Activated naive CD4-positive, alpha-beta T cell treated with anti-CD3 and anti-CD28 coated beads, Interleukin-2, amount 10 ng/mL, durations not matched to agents 7 days and 5 days (primary cell): ENCODE measurements at regions not wholly inside any gene's neighbourhood (a gene's known extent, or its start where the extent isn't known, plus 50 kb on each side); places are given as distances from the start of the nearest gene placed in this dataset.

ENCODE experiments used
- CTCF ChIA-PET: fragments of 350-600 bp; sonication (Branson Sonifier 250); formaldehyde crosslinking; loops from one replicate; lab custom pipeline; 2021; ENCODE audit warnings: antibody characterized with exemption; lab: Charles Lee
- DNase-seq: peaks from one replicate; pipeline ENCODE4 v3.0.0-alpha.2; 2020
- H3K27ac Mint-ChIP-seq: one replicate; pipeline ENCODE4 v1.8.0; 2021; ENCODE audit warnings: mild to moderate bottlenecking, moderate library complexity, mixed read lengths
- H3K27me3 Mint-ChIP-seq: one replicate; pipeline ENCODE4 v1.8.0; 2021; ENCODE audit warnings: mild to moderate bottlenecking, mixed read lengths
- H3K36me3 Mint-ChIP-seq: one replicate; pipeline ENCODE4 v1.8.0; 2021; ENCODE audit warnings: mixed read lengths
- H3K4me1 Mint-ChIP-seq: one replicate; pipeline ENCODE4 v1.8.0; 2021; ENCODE audit warnings: mixed read lengths
- H3K4me3 Mint-ChIP-seq: one replicate; pipeline ENCODE4 v1.8.0; 2021; ENCODE audit warnings: mild to moderate bottlenecking, moderate library complexity, mixed read lengths
- H3K9me3 Mint-ChIP-seq: one replicate; pipeline ENCODE4 v1.8.0; 2021; ENCODE audit warnings: mixed read lengths

- no peak overlapping the region for H3K4me3 Mint-ChIP-seq
- H3K27ac Mint-ChIP-seq, result no peak overlapping the region
- CTCF ChIA-PET, result no interaction called here
- H3K36me3 Mint-ChIP-seq, result no peaks in the 10 kb centered on the region
- H3K9me3 Mint-ChIP-seq, result peaks cover 8% of the 10 kb centered on the region
- no peaks in the 10 kb centered on the region for H3K27me3 Mint-ChIP-seq
- no peaks in the 10 kb centered on the region for H3K4me1 Mint-ChIP-seq
- no peak for DNase-seq
These were observed 629.1 kb downstream of the TBL1XR1 start for GRCh38 chr3:176568189-176568588.

- no peaks in the 10 kb centered on the region for H3K27me3 Mint-ChIP-seq
- no peaks in the 10 kb centered on the region for H3K36me3 Mint-ChIP-seq
- no peak overlapping the region for H3K4me3 Mint-ChIP-seq
- CTCF ChIA-PET, result no interaction called here
- no peak for DNase-seq
- no peaks in the 10 kb centered on the region for H3K4me1 Mint-ChIP-seq
- no peak overlapping the region for H3K27ac Mint-ChIP-seq
- H3K9me3 Mint-ChIP-seq, result peaks cover 6% of the 10 kb centered on the region
These were observed 630.5 kb downstream of the TBL1XR1 start for GRCh38 chr3:176566757-176567156.

- Mint-ChIP-seq H3K36me3 (no peaks in the 10 kb centered on the region), H3K4me1 (no peaks in the 10 kb centered on the region), H3K9me3 (peaks cover 6% of the 10 kb centered on the region), H3K27me3 (no peaks in the 10 kb centered on the region), H3K4me3 (no peak overlapping the region), H3K27ac (no peak overlapping the region)
- no peak for DNase-seq
- CTCF ChIA-PET, result no interaction called here
These were observed 635.0 kb downstream of the TBL1XR1 start for GRCh38 chr3:176562331-176562730.

- no peak for DNase-seq
- peaks cover 6% of the 10 kb centered on the region for H3K9me3 Mint-ChIP-seq
- CTCF ChIA-PET, result no interaction called here
- no peaks in the 10 kb centered on the region for H3K4me1 Mint-ChIP-seq
- no peak overlapping the region for H3K27ac Mint-ChIP-seq
- H3K27me3 Mint-ChIP-seq, result no peaks in the 10 kb centered on the region
- no peaks in the 10 kb centered on the region for H3K36me3 Mint-ChIP-seq
- H3K4me3 Mint-ChIP-seq, result no peak overlapping the region
These were observed 635.5 kb downstream of the TBL1XR1 start for GRCh38 chr3:176561826-176562225.

- CTCF ChIA-PET, result no interaction called here
- H3K4me1 Mint-ChIP-seq, result no peaks in the 10 kb centered on the region
- no peaks in the 10 kb centered on the region for H3K9me3 Mint-ChIP-seq
- no peak overlapping the region for H3K27ac Mint-ChIP-seq
- DNase-seq, result no peak
- H3K36me3 Mint-ChIP-seq, result no peaks in the 10 kb centered on the region
- no peak overlapping the region for H3K4me3 Mint-ChIP-seq
- no peaks in the 10 kb centered on the region for H3K27me3 Mint-ChIP-seq
These were observed 642.3 kb downstream of the TBL1XR1 start for GRCh38 chr3:176554791-176555654.

- no peaks in the 10 kb centered on the region for H3K36me3 Mint-ChIP-seq
- no peaks in the 10 kb centered on the region for H3K4me1 Mint-ChIP-seq
- no peak for DNase-seq
- CTCF ChIA-PET, result no interaction called here
- no peak overlapping the region for H3K4me3 Mint-ChIP-seq
- no peaks in the 10 kb centered on the region for H3K9me3 Mint-ChIP-seq
- H3K27me3 Mint-ChIP-seq, result no peaks in the 10 kb centered on the region
- H3K27ac Mint-ChIP-seq, result no peak overlapping the region
These were observed 643.0 kb downstream of the TBL1XR1 start for GRCh38 chr3:176554264-176554663.

- CTCF ChIA-PET, result no interaction called here
- H3K9me3 Mint-ChIP-seq, result peaks cover 4% of the 10 kb centered on the region
- H3K36me3 Mint-ChIP-seq, result no peaks in the 10 kb centered on the region
- H3K27me3 Mint-ChIP-seq, result no peaks in the 10 kb centered on the region
- no peak overlapping the region for H3K4me3 Mint-ChIP-seq
- no peak for DNase-seq
- no peaks in the 10 kb centered on the region for H3K4me1 Mint-ChIP-seq
- no peak overlapping the region for H3K27ac Mint-ChIP-seq
These were observed 670.3 kb downstream of the TBL1XR1 start for GRCh38 chr3:176526942-176527341.

- no peak for DNase-seq
- Mint-ChIP-seq H3K27me3 (no peaks in the 10 kb centered on the region), H3K9me3 (peaks cover 4% of the 10 kb centered on the region), H3K27ac (no peak overlapping the region), H3K4me3 (no peak overlapping the region), H3K4me1 (no peaks in the 10 kb centered on the region), H3K36me3 (no peaks in the 10 kb centered on the region)
- CTCF ChIA-PET, result no interaction called here
These were observed 671.1 kb downstream of the TBL1XR1 start for GRCh38 chr3:176526225-176526624.

- Mint-ChIP-seq H3K4me1 (no peaks in the 10 kb centered on the region), H3K27me3 (no peaks in the 10 kb centered on the region), H3K9me3 (peaks cover 2% of the 10 kb centered on the region), H3K36me3 (no peaks in the 10 kb centered on the region), H3K4me3 (no peak overlapping the region), H3K27ac (no peak overlapping the region)
- no peak for DNase-seq
- CTCF ChIA-PET, result no interaction called here
These were observed 674.2 kb downstream of the TBL1XR1 start for GRCh38 chr3:176523114-176523513.

GRCh38 chr3:176522436-176522835 lies 674.8 kb downstream of the TBL1XR1 start:
- Mint-ChIP-seq H3K36me3 (no peaks in the 10 kb centered on the region), H3K4me1 (no peaks in the 10 kb centered on the region), H3K27me3 (no peaks in the 10 kb centered on the region), H3K27ac (no peak overlapping the region), H3K4me3 (no peak overlapping the region), H3K9me3 (peaks cover 2% of the 10 kb centered on the region)
- CTCF ChIA-PET, result no interaction called here
- no peak for DNase-seq

- Mint-ChIP-seq H3K4me3 (no peak overlapping the region), H3K4me1 (no peaks in the 10 kb centered on the region), H3K36me3 (no peaks in the 10 kb centered on the region), H3K27me3 (no peaks in the 10 kb centered on the region), H3K27ac (no peak overlapping the region), H3K9me3 (peaks cover 2% of the 10 kb centered on the region)
- no peak for DNase-seq
- CTCF ChIA-PET, result no interaction called here
These were observed 675.6 kb downstream of the TBL1XR1 start for GRCh38 chr3:176521531-176522175.

GRCh38 chr3:176514297-176514696 lies 683.0 kb downstream of the TBL1XR1 start:
- CTCF ChIA-PET, result interaction anchor here (0.5 kb wide), 1 partner anchor 82 kb away, joined by 3 read pairs; no protein-coding TSS in a partner anchor
- peaks cover 31% of the 10 kb centered on the region for H3K9me3 Mint-ChIP-seq

GRCh38 chr3:176513604-176514003 lies 683.7 kb downstream of the TBL1XR1 start:
- peaks cover 31% of the 10 kb centered on the region for H3K9me3 Mint-ChIP-seq
- DNase-seq, result no peak

More at GRCh38 chr3:176514297-176514696, 683.0 kb downstream of the TBL1XR1 start:
- no peaks in the 10 kb centered on the region for H3K27me3 Mint-ChIP-seq
- H3K27ac Mint-ChIP-seq, result no peak overlapping the region
- no peak overlapping the region for H3K4me3 Mint-ChIP-seq
- no peak for DNase-seq
- no peaks in the 10 kb centered on the region for H3K4me1 Mint-ChIP-seq
- H3K36me3 Mint-ChIP-seq, result no peaks in the 10 kb centered on the region

GRCh38 chr3:176512037-176512436 lies 685.2 kb downstream of the TBL1XR1 start:
- no peaks in the 10 kb centered on the region for H3K36me3 Mint-ChIP-seq
- H3K4me1 Mint-ChIP-seq, result no peaks in the 10 kb centered on the region
- no peak overlapping the region for H3K4me3 Mint-ChIP-seq
- H3K9me3 Mint-ChIP-seq, result peaks cover 31% of the 10 kb centered on the region
- H3K27ac Mint-ChIP-seq, result no peak overlapping the region
- no peaks in the 10 kb centered on the region for H3K27me3 Mint-ChIP-seq
- no peak for DNase-seq
- CTCF ChIA-PET, result interaction anchor here (0.9 kb wide), 2 partner anchors 9 to 426 kb away, joined by 3 read pairs; no protein-coding TSS in a partner anchor

More at GRCh38 chr3:176513604-176514003, 683.7 kb downstream of the TBL1XR1 start:
- CTCF ChIA-PET, result interaction anchor here (0.5 kb wide), 1 partner anchor 83 kb away, joined by 3 read pairs; no protein-coding TSS in a partner anchor
- no peaks in the 10 kb centered on the region for H3K27me3 Mint-ChIP-seq
- no peak overlapping the region for H3K4me3 Mint-ChIP-seq
- no peak overlapping the region for H3K27ac Mint-ChIP-seq
- no peaks in the 10 kb centered on the region for H3K4me1 Mint-ChIP-seq
- H3K36me3 Mint-ChIP-seq, result no peaks in the 10 kb centered on the region

- peaks cover 30% of the 10 kb centered on the region for H3K9me3 Mint-ChIP-seq
These were observed 687.2 kb downstream of the TBL1XR1 start for GRCh38 chr3:176510097-176510496.

More at GRCh38 chr3:176510097-176510496, 687.2 kb downstream of the TBL1XR1 start:
- no peak overlapping the region for H3K27ac Mint-ChIP-seq
- CTCF ChIA-PET, result no interaction called here
- no peaks in the 10 kb centered on the region for H3K36me3 Mint-ChIP-seq
- DNase-seq, result no peak
- H3K27me3 Mint-ChIP-seq, result no peaks in the 10 kb centered on the region
- no peak overlapping the region for H3K4me3 Mint-ChIP-seq
- H3K4me1 Mint-ChIP-seq, result no peaks in the 10 kb centered on the region
